ENCODE measurements at regions not wholly inside any gene's neighbourhood (a gene's known extent, or its start where the extent isn't known, plus 50 kb on each side); places are given as distances from the start of the nearest gene placed in this dataset.

DNA sequence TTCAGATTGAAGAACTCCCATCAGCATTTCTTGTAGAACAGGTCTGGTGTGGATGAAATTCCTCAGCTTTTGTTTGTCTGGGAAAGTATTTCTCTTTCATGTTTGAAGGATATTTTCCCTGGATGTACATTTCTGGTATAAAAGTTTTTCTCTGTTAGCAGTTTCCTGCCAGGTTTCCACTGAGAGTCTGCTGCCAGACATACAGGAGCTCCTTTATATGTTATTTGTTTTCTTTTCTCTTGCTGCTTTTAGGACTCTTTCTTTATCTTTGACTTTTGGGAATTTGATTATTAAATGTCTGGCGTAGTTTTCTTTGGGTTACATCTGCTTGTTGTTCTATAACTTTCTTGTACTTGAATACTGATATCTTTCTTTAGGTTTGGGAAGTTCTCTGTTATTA is 486.5 kb downstream of the ARAP2 start:
- Histone ChIP-seq H3K4me1 (no peaks in the 10 kb centered on the region), H3K36me3 (no peaks in the 10 kb centered on the region), H3K9me3 (no peaks in the 10 kb centered on the region), H3K27me3 (no peaks in the 10 kb centered on the region), H3K4me3 (no peak overlapping the region), H3K27ac (no peak overlapping the region)
- no peak for ATAC-seq
- no peak for TF ChIP-seq POLR2A (IDR thresholded peaks at IDR 0.05)
- TF ChIP-seq, protein P1, sequence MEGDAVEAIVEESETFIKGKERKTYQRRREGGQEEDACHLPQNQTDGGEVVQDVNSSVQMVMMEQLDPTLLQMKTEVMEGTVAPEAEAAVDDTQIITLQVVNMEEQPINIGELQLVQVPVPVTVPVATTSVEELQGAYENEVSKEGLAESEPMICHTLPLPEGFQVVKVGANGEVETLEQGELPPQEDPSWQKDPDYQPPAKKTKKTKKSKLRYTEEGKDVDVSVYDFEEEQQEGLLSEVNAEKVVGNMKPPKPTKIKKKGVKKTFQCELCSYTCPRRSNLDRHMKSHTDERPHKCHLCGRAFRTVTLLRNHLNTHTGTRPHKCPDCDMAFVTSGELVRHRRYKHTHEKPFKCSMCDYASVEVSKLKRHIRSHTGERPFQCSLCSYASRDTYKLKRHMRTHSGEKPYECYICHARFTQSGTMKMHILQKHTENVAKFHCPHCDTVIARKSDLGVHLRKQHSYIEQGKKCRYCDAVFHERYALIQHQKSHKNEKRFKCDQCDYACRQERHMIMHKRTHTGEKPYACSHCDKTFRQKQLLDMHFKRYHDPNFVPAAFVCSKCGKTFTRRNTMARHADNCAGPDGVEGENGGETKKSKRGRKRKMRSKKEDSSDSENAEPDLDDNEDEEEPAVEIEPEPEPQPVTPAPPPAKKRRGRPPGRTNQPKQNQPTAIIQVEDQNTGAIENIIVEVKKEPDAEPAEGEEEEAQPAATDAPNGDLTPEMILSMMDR (IDR thresholded peaks at IDR 0.05 in 4 of 5, conservative IDR thresholded peaks at IDR 0.05 in 1 of 5), result no peak
- DNase-seq, result no peak
- in situ Hi-C loops (cut with MboI; ENCODE audit: low sequenced_read_pairs in 4 of 4), result no loop called here
- intact Hi-C loops (cut with DNase I; ENCODE audit: low total_unique reads), result no loop called here

DNA sequence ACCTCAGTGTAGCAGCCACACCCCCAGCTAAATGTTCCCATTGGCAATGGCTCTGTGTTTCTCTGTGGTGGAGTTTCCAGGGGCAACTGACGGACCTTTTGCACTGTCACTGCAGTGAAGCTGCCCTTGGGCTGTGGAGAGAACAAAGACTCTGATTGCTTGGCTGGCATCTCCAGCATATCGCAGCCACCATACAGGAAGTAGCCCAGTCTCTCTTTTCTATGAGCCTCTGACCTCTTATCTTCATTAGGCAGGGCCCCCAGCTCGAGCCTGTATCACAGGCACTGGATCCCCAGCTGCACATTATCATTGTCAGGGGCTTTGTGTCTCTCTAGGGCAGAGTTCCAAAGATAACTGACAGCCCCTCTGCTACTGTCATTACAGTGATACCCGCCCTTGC is 483.5 kb downstream of the ARAP2 start:
- Histone ChIP-seq H3K9me3 (no peaks in the 10 kb centered on the region), H3K4me3 (no peak overlapping the region), H3K27me3 (no peaks in the 10 kb centered on the region), H3K4me1 (no peaks in the 10 kb centered on the region), H3K36me3 (no peaks in the 10 kb centered on the region), H3K27ac (no peak overlapping the region)
- in situ Hi-C loops (cut with MboI; ENCODE audit: low sequenced_read_pairs in 4 of 4) (no loop called here), intact Hi-C loops (cut with DNase I; ENCODE audit: low total_unique reads) (no loop called here)
- TF ChIP-seq, protein P1 (IDR thresholded peaks at IDR 0.05 in 4 of 5, conservative IDR thresholded peaks at IDR 0.05 in 1 of 5), result no peak
- TF ChIP-seq POLR2A (IDR thresholded peaks at IDR 0.05), result no peak
- ATAC-seq (no peak), DNase-seq (no peak)

DNA sequence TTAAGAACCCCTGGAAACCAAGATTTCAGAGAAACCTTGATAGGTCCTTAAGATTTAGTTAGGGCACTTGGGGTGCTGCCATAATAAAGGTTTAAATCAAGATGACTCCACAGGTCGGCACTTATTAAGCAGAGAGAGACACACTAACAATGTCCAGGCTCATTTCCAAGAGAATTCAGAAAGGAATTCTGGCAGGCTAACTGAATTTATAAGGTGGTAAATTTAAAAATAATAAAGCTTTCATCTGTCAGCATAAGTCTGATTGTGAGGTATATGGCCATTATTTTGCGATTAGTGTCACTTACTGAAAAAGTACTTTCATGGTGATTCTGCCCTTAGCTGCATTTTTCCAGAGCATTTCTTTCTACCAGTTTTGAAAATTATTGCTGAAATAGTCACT is 472.7 kb downstream of the ARAP2 start:
- Histone ChIP-seq H3K4me3 (no peak overlapping the region), H3K27me3 (no peaks in the 10 kb centered on the region), H3K27ac (no peak overlapping the region), H3K4me1 (no peaks in the 10 kb centered on the region), H3K9me3 (no peaks in the 10 kb centered on the region), H3K36me3 (no peaks in the 10 kb centered on the region)
- ATAC-seq (no peak), DNase-seq (no peak)
- in situ Hi-C loops (cut with MboI; ENCODE audit: low sequenced_read_pairs in 4 of 4) (loop anchor here in 1 of 4 donors (10.0 kb wide), 1 partner anchor 57 kb away; no protein-coding TSS in a partner anchor), intact Hi-C loops (cut with DNase I; ENCODE audit: low total_unique reads) (no loop called here)
- TF ChIP-seq POLR2A (IDR thresholded peaks at IDR 0.05), result no peak
- TF ChIP-seq, protein P1 (IDR thresholded peaks at IDR 0.05 in 4 of 5, conservative IDR thresholded peaks at IDR 0.05 in 1 of 5), result no peak

DNA sequence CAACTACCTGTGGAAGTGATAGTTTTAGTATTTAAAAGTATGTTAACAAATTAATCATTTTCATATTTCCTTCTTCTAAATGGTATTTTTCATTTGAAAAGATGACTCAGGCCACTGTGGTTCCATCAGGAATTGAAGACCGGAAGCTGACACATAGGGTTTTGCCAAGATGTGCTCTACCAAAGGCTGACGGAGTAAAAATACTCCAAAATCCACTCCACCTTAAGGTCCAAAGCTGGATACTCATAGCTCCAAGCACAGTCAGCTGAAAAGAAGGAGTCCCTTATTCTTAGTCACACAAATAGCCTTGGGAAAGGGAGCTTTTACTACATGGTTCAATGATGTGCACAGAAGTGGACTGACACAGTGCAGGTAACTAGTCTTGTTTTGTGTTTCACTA is 472.0 kb downstream of the ARAP2 start:
- in situ Hi-C loops (cut with MboI; ENCODE audit: low sequenced_read_pairs in 4 of 4), result loop anchor here in 1 of 4 donors (10.0 kb wide), 1 partner anchor 57 kb away; no protein-coding TSS in a partner anchor
- Histone ChIP-seq H3K27me3 (no peaks in the 10 kb centered on the region), H3K36me3 (no peaks in the 10 kb centered on the region), H3K4me3 (no peak overlapping the region), H3K27ac (no peak overlapping the region), H3K9me3 (no peaks in the 10 kb centered on the region), H3K4me1 (no peaks in the 10 kb centered on the region)
- intact Hi-C loops (cut with DNase I; ENCODE audit: low total_unique reads), result no loop called here
- TF ChIP-seq, protein P1 (IDR thresholded peaks at IDR 0.05 in 4 of 5, conservative IDR thresholded peaks at IDR 0.05 in 1 of 5), result no peak
- no peak for TF ChIP-seq POLR2A (IDR thresholded peaks at IDR 0.05)
- ATAC-seq (no peak), DNase-seq (no peak)
